HL-60 (cell line): ENCODE measurements at regions not wholly inside any gene's neighbourhood (a gene's known extent, or its start where the extent isn't known, plus 50 kb on each side); places are given as distances from the start of the nearest gene placed in this dataset.

ENCODE experiments used
- DNase-seq, 2 experiments: peaks; one replicate each; pipeline ENCODE4 v3.0.0-alpha.2; 2010 to 2020; ENCODE audit warnings: low read depth in 1 of 2, low spot score in 1 of 2
- H3K27ac ChIP-seq: fragments of 250-450 bp; sonication (Bioruptor Pico); replicated peaks from 2 replicates; pipeline ENCODE4 v1.5.1; 2020; ENCODE audit warnings: mild to moderate bottlenecking, moderate library complexity
- H3K27me3 ChIP-seq: fragments of 250-450 bp; sonication (Bioruptor Pico); 2 replicates; pipeline ENCODE4 v1.5.1; 2021; ENCODE audit warnings: mild to moderate bottlenecking, moderate library complexity; ENCODE audit not compliant: insufficient read depth, poor library complexity, severe bottlenecking
- H3K4me3 ChIP-seq: replicated peaks from 2 replicates; pipeline ENCODE4 v1.5.1; 2011; ENCODE audit warnings: mild to moderate bottlenecking, control low read depth, low read length; ENCODE audit not compliant: insufficient read depth
- CTCF ChIP-seq: IDR thresholded peaks from one replicate; pipeline ENCODE4 v1.5.1; 2011; ENCODE audit warnings: low read length, control low read depth, inconsistent platforms; ENCODE audit not compliant: insufficient read depth
- GABPA ChIP-seq: IDR thresholded peaks from 2 replicates; pipeline ENCODE4 v1.6.1; 2012; ENCODE audit warnings: low read depth
- POLR2AphosphoS5 ChIP-seq: IDR thresholded peaks from 2 replicates; pipeline ENCODE4 v1.6.1; 2012; ENCODE audit warnings: low read depth
- REST ChIP-seq: IDR thresholded peaks from 2 replicates; pipeline ENCODE4 v1.6.1; 2012; ENCODE audit warnings: low read depth; ENCODE audit not compliant: insufficient replicate concordance
- SPI1 ChIP-seq: IDR thresholded peaks from 2 replicates; pipeline ENCODE4 v1.6.1; 2012; ENCODE audit warnings: low read depth, mild to moderate bottlenecking, borderline replicate concordance

- TF ChIP-seq REST = no peak
- TF ChIP-seq CTCF = no peak
- TF ChIP-seq POLR2AphosphoS5 = no peak
- no peak for TF ChIP-seq SPI1
- TF ChIP-seq GABPA = no peak
- H3K27ac ChIP-seq = no peak overlapping the region
- no peaks in the 10 kb centered on the region for H3K27me3 ChIP-seq
- DNase-seq = no peak
- H3K4me3 ChIP-seq = no peak overlapping the region
Measured at GRCh38 chr14:87268997-87269396, 724.0 kb downstream of the GALC start.

GRCh38 chr14:87264796-87265195 lies 728.2 kb downstream of the GALC start:
- Histone ChIP-seq H3K27me3 (no peaks in the 10 kb centered on the region), H3K27ac (no peak overlapping the region), H3K4me3 (no peak overlapping the region)
- TF ChIP-seq POLR2AphosphoS5 = no peak
- TF ChIP-seq SPI1 = no peak
- TF ChIP-seq REST = no peak
- no peak for TF ChIP-seq CTCF
- TF ChIP-seq GABPA = no peak
- DNase-seq = no peak

GRCh38 chr14:87264272-87264785 lies 728.7 kb downstream of the GALC start:
- DNase-seq = no peak
- no peaks in the 10 kb centered on the region for H3K27me3 ChIP-seq
- TF ChIP-seq REST = no peak
- TF ChIP-seq CTCF = no peak
- TF ChIP-seq GABPA = no peak
- TF ChIP-seq SPI1 = no peak
- no peak for TF ChIP-seq POLR2AphosphoS5
- no peak overlapping the region for H3K27ac ChIP-seq
- no peak overlapping the region for H3K4me3 ChIP-seq
